ENCODE measurements at regions not wholly inside any gene's neighbourhood (a gene's known extent, or its start where the extent isn't known, plus 50 kb on each side); places are given as distances from the start of the nearest gene placed in this dataset.

GRCh38 chr6:139824864-139825263 lies 450.4 kb upstream of the CITED2 start:
- no peaks in the 10 kb centered on the region for H3K36me3 ChIP-seq (ENCODE audit: low read depth)
- no peaks in the 10 kb centered on the region for H4K20me1 ChIP-seq (ENCODE audit: insufficient read depth)
- BruUV-seq (replicated peaks), result no TSS peak
- intact Hi-C loops (cut with micrococcal nuclease; ENCODE audit: unreplicated experiment), result no loop called here
- no peak overlapping the region for H3K4me3 ChIP-seq
- no peaks in the 10 kb centered on the region for H3K79me2 ChIP-seq (ENCODE audit: low read depth)
- H3K4me1 ChIP-seq (replicated peaks; ENCODE audit: insufficient read depth), result peaks cover 5% of the 10 kb centered on the region; the same call in 1 of the 2 replicates
- H3K27me3 ChIP-seq (ENCODE audit: insufficient read depth, low read depth), result no peaks in the 10 kb centered on the region
- no peak overlapping the region for H3K4me2 ChIP-seq
- ChIA-PET POLR2A (ENCODE audit: unreplicated experiment) (no interaction called here), CTCF (no interaction called here)
- no peaks in the 10 kb centered on the region for H3K9me3 ChIP-seq (ENCODE audit: insufficient read depth, low read depth)
- H3K27ac ChIP-seq, result no peak overlapping the region
- H3F3A ChIP-seq (ENCODE audit: insufficient read depth, low read depth), result no peaks in the 10 kb centered on the region
- H2AFZ ChIP-seq, result no peak overlapping the region
- no peak for DNase-seq
- no peaks in the 10 kb centered on the region for H3K9me2 ChIP-seq (ENCODE audit: insufficient read depth)
- no peak for TF ChIP-seq CTCF (conservative IDR thresholded peaks at IDR 0.05)

- no TSS peak for BruUV-seq (replicated peaks)
- Histone ChIP-seq H3F3A (ENCODE audit: insufficient read depth, low read depth) (no peaks in the 10 kb centered on the region), H3K9me2 (ENCODE audit: insufficient read depth) (no peaks in the 10 kb centered on the region), H3K27me3 (ENCODE audit: insufficient read depth, low read depth) (no peaks in the 10 kb centered on the region), H3K36me3 (ENCODE audit: low read depth) (no peaks in the 10 kb centered on the region), H3K4me3 (no peak overlapping the region), H3K9me3 (ENCODE audit: insufficient read depth, low read depth) (no peaks in the 10 kb centered on the region), H4K20me1 (ENCODE audit: insufficient read depth) (no peaks in the 10 kb centered on the region), H2AFZ (no peak overlapping the region; the same call in 1 of the 2 replicates), H3K27ac (no peak overlapping the region), H3K4me2 (no peak overlapping the region), H3K4me1 (replicated peaks; ENCODE audit: insufficient read depth) (peaks cover 5% of the 10 kb centered on the region; the same call in 1 of the 2 replicates), H3K79me2 (ENCODE audit: low read depth) (no peaks in the 10 kb centered on the region)
- no peak for DNase-seq
- intact Hi-C loops (cut with micrococcal nuclease; ENCODE audit: unreplicated experiment), result no loop called here
- ChIA-PET CTCF (no interaction called here), POLR2A (ENCODE audit: unreplicated experiment) (no interaction called here)
- TF ChIP-seq EZH2 (IDR thresholded peaks at IDR 0.05; ENCODE audit: low read depth) (no peak), CTCF (conservative IDR thresholded peaks at IDR 0.05) (no peak)
Observed at GRCh38 chr6:139823808-139824126, 449.3 kb upstream of the CITED2 start.

GRCh38 chr6:139823099-139823807 lies 448.8 kb upstream of the CITED2 start:
- H3K36me3 ChIP-seq (ENCODE audit: low read depth), result no peaks in the 10 kb centered on the region
- H3K4me3 ChIP-seq, result no peak overlapping the region
- peaks cover 5% of the 10 kb centered on the region; the same call in 1 of the 2 replicates for H3K4me1 ChIP-seq (replicated peaks; ENCODE audit: insufficient read depth)
- ChIA-PET CTCF (no interaction called here), POLR2A (ENCODE audit: unreplicated experiment) (no interaction called here)
- no peaks in the 10 kb centered on the region for H3K9me3 ChIP-seq (ENCODE audit: insufficient read depth, low read depth)
- H3K79me2 ChIP-seq (ENCODE audit: low read depth), result no peaks in the 10 kb centered on the region
- no TSS peak for BruUV-seq (replicated peaks)
- no peak for DNase-seq
- H2AFZ ChIP-seq, result peak overlapping the region; percentile 8; the same call in 1 of the 2 replicates
- no peaks in the 10 kb centered on the region for H3F3A ChIP-seq (ENCODE audit: insufficient read depth, low read depth)
- no peaks in the 10 kb centered on the region for H4K20me1 ChIP-seq (ENCODE audit: insufficient read depth)
- intact Hi-C loops (cut with micrococcal nuclease; ENCODE audit: unreplicated experiment), result no loop called here
- H3K27ac ChIP-seq, result no peak overlapping the region
- TF ChIP-seq CTCF (conservative IDR thresholded peaks at IDR 0.05) (no peak), EZH2 (IDR thresholded peaks at IDR 0.05; ENCODE audit: low read depth) (no peak)
- no peak overlapping the region for H3K4me2 ChIP-seq
- no peaks in the 10 kb centered on the region for H3K27me3 ChIP-seq (ENCODE audit: insufficient read depth, low read depth)
- no peaks in the 10 kb centered on the region for H3K9me2 ChIP-seq (ENCODE audit: insufficient read depth)

All from PC-9 (cell line).